ENCODE measurements at regions not wholly inside any gene's neighbourhood (a gene's known extent, or its start where the extent isn't known, plus 50 kb on each side); places are given as distances from the start of the nearest gene placed in this dataset.

DNA sequence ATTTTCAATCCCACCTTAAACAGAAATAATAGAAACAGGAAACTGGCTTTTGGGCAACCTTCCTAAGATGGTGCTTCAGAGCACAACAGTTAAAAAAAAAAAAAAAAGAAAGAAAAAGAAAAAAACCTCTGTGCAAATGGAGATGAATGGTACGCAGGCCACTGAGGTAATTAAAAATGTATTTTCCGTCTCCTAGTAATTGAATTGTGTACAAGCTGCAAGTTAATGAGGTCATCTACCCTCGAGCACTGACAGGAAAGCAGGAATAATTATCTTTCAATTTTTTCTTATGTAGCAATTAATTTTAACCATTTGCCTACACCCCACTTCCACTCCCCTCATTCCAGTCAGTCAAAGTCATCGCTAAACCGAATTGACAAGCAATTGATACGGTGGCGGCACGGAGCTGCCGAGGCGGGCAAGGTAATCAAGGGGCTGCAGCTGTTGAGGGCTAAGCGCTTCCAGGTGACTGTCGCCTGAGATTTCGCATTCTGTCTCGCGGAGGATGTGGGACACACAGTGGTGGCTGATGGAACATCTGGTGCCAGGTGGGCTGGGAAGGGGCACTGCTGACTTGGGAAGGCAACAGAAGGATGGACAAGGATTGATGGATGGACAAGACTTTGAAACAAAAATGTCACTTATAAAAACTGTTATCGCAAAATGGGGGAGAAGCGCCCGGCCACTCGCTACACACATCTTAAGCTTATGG, 109.4 kb downstream of the RCN1 start:
- in situ Hi-C loops (cut with MboI) = no loop called here
- CTCF ChIA-PET = interaction anchor here (1.2 to 1.9 kb wide), 2 partner anchors 12 to 24 kb away, joined by 4 read pairs; no protein-coding TSS in a partner anchor
- 65% methylated on average over 19 of the region's 19 CpGs for WGBS (ENCODE audit: insufficient coverage, insufficient replicate concordance, low lambda C conversion rate, missing lambda C conversion rate)
- no peaks in the 10 kb centered on the region for H4K20me1 ChIP-seq (ENCODE audit: control insufficient read depth, insufficient read depth)
- no peaks in the 10 kb centered on the region for H3K79me2 ChIP-seq (ENCODE audit: control insufficient read depth, insufficient read depth, low read length)
- FAIRE-seq (no peak), ATAC-seq (no peak), DNase-seq (ENCODE audit: low read depth, low spot score) (no peak)
- no peak overlapping the region for H2AFZ ChIP-seq (ENCODE audit: control insufficient read depth, low read depth, low read length)
- H3K9ac ChIP-seq (ENCODE audit: control insufficient read depth, insufficient read depth, low read length) = no peak overlapping the region
- SMC1A ChIA-PET (ENCODE audit: uncharacterized antibody, unreplicated experiment) = interaction anchor here (0.6 kb wide), 1 partner anchor 41 kb away, joined by 3 read pairs; no protein-coding TSS in a partner anchor
- RAD21 ChIA-PET (ENCODE audit: unreplicated experiment) = no interaction called here
- no peak overlapping the region for H3K4me2 ChIP-seq (ENCODE audit: control insufficient read depth, insufficient read depth)
- H3K4me3 ChIP-seq = no peak overlapping the region
- intact Hi-C loops (cut with micrococcal nuclease; ENCODE audit: unreplicated experiment) = no loop called here
- no peaks in the 10 kb centered on the region for H3K4me1 ChIP-seq (ENCODE audit: control insufficient read depth, insufficient read depth, low read length)
- no peak overlapping the region for H3K27ac ChIP-seq (ENCODE audit: control insufficient read depth, insufficient read depth)
- H3K36me3 ChIP-seq (ENCODE audit: control insufficient read depth in 2 of 2, insufficient read depth in 2 of 2, low read length in 1 of 2) = no peaks in the 10 kb centered on the region
- H3K9me3 ChIP-seq (replicated peaks; ENCODE audit: control insufficient read depth, insufficient read depth, low read length) = no peaks in the 10 kb centered on the region
- no peak for TF ChIP-seq MYB (IDR thresholded peaks at IDR 0.05; ENCODE audit: borderline replicate concordance, low read depth, low read length)
- no peak for TF ChIP-seq PML (IDR thresholded peaks at IDR 0.05; ENCODE audit: low read length)
- no peak for TF ChIP-seq FOS (IDR thresholded peaks at IDR 0.05; ENCODE audit: borderline replicate concordance, extremely low read depth, insufficient read length)
- no peak for TF ChIP-seq SMC3 (IDR thresholded peaks at IDR 0.05; ENCODE audit: borderline replicate concordance, low read length)
- no peak for TF ChIP-seq BACH1 (IDR thresholded peaks at IDR 0.05; ENCODE audit: borderline replicate concordance)
- TF ChIP-seq STAT3 (IDR thresholded peaks at IDR 0.05; ENCODE audit: low read depth, low read length) = no peak
- TF ChIP-seq RUNX3 (IDR thresholded peaks at IDR 0.05; ENCODE audit: low read length) = no peak
- BruUV-seq (replicated peaks) = no TSS peak
- POLR2A ChIA-PET = no interaction called here
- H3K27me3 ChIP-seq (replicated peaks in 1 of 2; ENCODE audit: control insufficient read depth in 2 of 2, insufficient read depth in 2 of 2, low read length in 1 of 2) = no peaks in the 10 kb centered on the region

DNA sequence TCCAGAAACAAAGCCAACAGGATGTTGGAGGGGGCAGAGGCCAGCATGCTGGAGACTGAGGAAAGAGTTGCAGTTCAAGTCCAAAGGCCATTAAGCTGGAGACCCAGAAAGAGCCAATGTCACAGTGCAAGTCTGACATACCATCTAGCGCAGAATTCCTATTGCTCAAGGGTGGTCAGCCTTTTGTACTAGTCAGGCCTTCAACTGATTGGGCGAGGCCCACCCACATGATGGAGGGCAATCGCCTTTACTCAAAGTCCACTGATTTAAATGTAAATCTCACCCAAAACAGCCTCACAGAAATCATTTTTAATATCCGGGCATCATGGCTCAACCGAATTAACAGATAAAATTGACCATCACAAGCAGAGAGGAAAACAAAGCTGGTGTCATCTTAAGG, 113.9 kb downstream of the RCN1 start:
- no peak overlapping the region for H3K9ac ChIP-seq (ENCODE audit: control insufficient read depth, insufficient read depth, low read length)
- ChIA-PET POLR2A (no interaction called here), CTCF (no interaction called here)
- TF ChIP-seq, protein P1, sequence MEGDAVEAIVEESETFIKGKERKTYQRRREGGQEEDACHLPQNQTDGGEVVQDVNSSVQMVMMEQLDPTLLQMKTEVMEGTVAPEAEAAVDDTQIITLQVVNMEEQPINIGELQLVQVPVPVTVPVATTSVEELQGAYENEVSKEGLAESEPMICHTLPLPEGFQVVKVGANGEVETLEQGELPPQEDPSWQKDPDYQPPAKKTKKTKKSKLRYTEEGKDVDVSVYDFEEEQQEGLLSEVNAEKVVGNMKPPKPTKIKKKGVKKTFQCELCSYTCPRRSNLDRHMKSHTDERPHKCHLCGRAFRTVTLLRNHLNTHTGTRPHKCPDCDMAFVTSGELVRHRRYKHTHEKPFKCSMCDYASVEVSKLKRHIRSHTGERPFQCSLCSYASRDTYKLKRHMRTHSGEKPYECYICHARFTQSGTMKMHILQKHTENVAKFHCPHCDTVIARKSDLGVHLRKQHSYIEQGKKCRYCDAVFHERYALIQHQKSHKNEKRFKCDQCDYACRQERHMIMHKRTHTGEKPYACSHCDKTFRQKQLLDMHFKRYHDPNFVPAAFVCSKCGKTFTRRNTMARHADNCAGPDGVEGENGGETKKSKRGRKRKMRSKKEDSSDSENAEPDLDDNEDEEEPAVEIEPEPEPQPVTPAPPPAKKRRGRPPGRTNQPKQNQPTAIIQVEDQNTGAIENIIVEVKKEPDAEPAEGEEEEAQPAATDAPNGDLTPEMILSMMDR (IDR thresholded peaks at IDR 0.05 in 2 of 3, conservative IDR thresholded peaks at IDR 0.05 in 1 of 3; ENCODE audit: control insufficient read depth in 2 of 3, extremely low read depth in 1 of 3, insufficient read depth in 1 of 3, low read depth in 3 of 3, low read length in 3 of 3) = no peak
- TF ChIP-seq SREBF2 (IDR thresholded peaks at IDR 0.05; ENCODE audit: low read length) = no peak
- TF ChIP-seq IRF4 (IDR thresholded peaks at IDR 0.05; ENCODE audit: low read depth, low read length) = no peak
- TF ChIP-seq, protein P2, sequence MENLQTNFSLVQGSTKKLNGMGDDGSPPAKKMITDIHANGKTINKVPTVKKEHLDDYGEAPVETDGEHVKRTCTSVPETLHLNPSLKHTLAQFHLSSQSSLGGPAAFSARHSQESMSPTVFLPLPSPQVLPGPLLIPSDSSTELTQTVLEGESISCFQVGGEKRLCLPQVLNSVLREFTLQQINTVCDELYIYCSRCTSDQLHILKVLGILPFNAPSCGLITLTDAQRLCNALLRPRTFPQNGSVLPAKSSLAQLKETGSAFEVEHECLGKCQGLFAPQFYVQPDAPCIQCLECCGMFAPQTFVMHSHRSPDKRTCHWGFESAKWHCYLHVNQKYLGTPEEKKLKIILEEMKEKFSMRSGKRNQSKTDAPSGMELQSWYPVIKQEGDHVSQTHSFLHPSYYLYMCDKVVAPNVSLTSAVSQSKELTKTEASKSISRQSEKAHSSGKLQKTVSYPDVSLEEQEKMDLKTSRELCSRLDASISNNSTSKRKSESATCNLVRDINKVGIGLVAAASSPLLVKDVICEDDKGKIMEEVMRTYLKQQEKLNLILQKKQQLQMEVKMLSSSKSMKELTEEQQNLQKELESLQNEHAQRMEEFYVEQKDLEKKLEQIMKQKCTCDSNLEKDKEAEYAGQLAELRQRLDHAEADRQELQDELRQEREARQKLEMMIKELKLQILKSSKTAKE (IDR thresholded peaks at IDR 0.05; ENCODE audit: low read depth, poor library complexity, severe bottlenecking) = no peak
- TF ChIP-seq POLR2AphosphoS5 (IDR thresholded peaks at IDR 0.05; ENCODE audit: low read length) = no peak
- TF ChIP-seq, protein P3, sequence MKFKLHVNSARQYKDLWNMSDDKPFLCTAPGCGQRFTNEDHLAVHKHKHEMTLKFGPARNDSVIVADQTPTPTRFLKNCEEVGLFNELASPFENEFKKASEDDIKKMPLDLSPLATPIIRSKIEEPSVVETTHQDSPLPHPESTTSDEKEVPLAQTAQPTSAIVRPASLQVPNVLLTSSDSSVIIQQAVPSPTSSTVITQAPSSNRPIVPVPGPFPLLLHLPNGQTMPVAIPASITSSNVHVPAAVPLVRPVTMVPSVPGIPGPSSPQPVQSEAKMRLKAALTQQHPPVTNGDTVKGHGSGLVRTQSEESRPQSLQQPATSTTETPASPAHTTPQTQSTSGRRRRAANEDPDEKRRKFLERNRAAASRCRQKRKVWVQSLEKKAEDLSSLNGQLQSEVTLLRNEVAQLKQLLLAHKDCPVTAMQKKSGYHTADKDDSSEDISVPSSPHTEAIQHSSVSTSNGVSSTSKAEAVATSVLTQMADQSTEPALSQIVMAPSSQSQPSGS (IDR thresholded peaks at IDR 0.05; ENCODE audit: low read length) = no peak
- no peak for TF ChIP-seq PAX8 (IDR thresholded peaks at IDR 0.05)

More for the DNA sequence above, 113.9 kb downstream of the RCN1 start:
- FAIRE-seq (no peak), DNase-seq (ENCODE audit: low read depth, low spot score) (no peak), ATAC-seq (no peak)
- H3K79me2 ChIP-seq (ENCODE audit: control insufficient read depth, insufficient read depth, low read length) = no peaks in the 10 kb centered on the region
- intact Hi-C loops (cut with micrococcal nuclease; ENCODE audit: unreplicated experiment) = no loop called here
- BruUV-seq (replicated peaks) = no TSS peak
- H3K27me3 ChIP-seq (replicated peaks in 1 of 2; ENCODE audit: control insufficient read depth in 2 of 2, insufficient read depth in 2 of 2, low read length in 1 of 2) = peaks cover 0 to 2% of the 10 kb centered on the region in 2 experiments; a peak in 2 of 4 replicates
- SMC1A ChIA-PET (ENCODE audit: uncharacterized antibody, unreplicated experiment) = no interaction called here
- H3K4me2 ChIP-seq (ENCODE audit: control insufficient read depth, insufficient read depth) = no peak overlapping the region
- H3K9me3 ChIP-seq (replicated peaks; ENCODE audit: control insufficient read depth, insufficient read depth, low read length) = no peaks in the 10 kb centered on the region
- H3K36me3 ChIP-seq (ENCODE audit: control insufficient read depth in 2 of 2, insufficient read depth in 2 of 2, low read length in 1 of 2) = no peaks in the 10 kb centered on the region
- no peaks in the 10 kb centered on the region for H4K20me1 ChIP-seq (ENCODE audit: control insufficient read depth, insufficient read depth)
- in situ Hi-C loops (cut with MboI) = no loop called here
- no peak overlapping the region for H3K27ac ChIP-seq (ENCODE audit: control insufficient read depth, insufficient read depth)
- no peaks in the 10 kb centered on the region for H3K4me1 ChIP-seq (ENCODE audit: control insufficient read depth, insufficient read depth, low read length)
- H3K4me3 ChIP-seq = no peak overlapping the region
- H2AFZ ChIP-seq (ENCODE audit: control insufficient read depth, low read depth, low read length) = no peak overlapping the region
- WGBS (ENCODE audit: insufficient coverage, insufficient replicate concordance, low lambda C conversion rate, missing lambda C conversion rate) = 35% methylated on average over 5 of the region's 5 CpGs
- RAD21 ChIA-PET (ENCODE audit: unreplicated experiment) = no interaction called here

All from GM12878 (cell line).